ENCODE measurements at regions not wholly inside any gene's neighbourhood (a gene's known extent, or its start where the extent isn't known, plus 50 kb on each side); places are given as distances from the start of the nearest gene placed in this dataset.

DNA sequence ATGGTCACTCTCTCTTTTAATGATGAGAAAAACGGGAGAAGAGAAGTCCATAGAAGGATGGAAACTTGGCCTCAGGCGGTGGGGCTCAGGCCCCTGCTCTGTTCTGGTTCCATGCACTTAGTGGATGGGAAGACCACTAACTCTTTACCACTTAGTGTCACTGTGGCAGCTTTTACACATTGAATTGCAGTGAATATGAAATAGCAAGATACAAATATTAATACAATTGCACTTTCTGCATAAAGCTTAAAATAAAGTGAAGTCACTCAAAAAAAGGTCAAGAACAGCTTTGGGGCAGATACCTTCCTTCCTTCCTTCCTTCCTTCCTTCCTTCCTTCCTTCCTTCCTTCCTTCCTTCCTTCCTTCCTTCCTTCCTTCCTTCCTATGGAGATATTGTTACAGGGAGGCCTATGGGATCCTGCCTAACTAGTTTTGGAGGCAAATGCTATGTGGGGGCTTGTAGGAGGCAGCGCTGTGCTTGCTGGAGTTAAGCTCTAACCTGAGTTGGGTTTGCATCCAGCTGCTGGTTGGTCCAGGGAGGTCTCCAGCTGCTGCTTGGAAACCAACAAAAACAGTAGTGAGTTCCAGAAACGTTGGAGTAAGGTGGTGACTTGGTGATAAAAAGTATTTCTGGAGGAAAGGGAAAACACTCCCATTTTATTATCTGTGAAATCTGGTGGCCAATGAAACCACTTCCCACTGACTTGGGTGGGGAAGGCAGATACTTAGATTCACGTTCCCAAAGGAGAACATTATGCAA lies 62.3 kb upstream of the NKX2-2 start:
- Histone ChIP-seq H3K27ac (no peak overlapping the region), H3K4me3 (no peak overlapping the region), H3K36me3 (no peaks in the 10 kb centered on the region), H3K4me1 (no peaks in the 10 kb centered on the region), H3K9me3 (no peaks in the 10 kb centered on the region), H3K27me3 (no peaks in the 10 kb centered on the region)
- no peak for DNase-seq (ENCODE audit: low spot score)
- TF ChIP-seq CTCF (IDR thresholded peaks at IDR 0.05) = no peak

DNA sequence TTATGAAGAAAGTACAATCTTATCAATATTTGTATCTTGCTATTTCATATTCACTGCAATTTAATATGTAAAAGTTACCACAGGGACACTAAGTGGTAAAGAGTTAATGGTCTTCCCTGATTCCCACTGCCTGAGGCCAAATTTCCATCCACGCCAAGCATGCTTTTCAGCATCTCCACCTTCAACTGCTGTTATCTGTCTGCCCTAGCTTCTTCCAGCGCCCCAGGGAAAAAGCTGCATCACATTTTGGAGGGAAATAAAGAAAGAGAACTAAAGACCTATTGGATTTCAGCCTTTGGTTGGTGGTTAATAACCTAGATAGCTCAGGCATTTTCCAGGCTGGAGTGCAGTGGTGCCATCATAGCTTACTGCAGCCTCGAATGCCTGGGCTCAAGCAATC lies 61.3 kb upstream of the NKX2-2 start:
- Histone ChIP-seq H3K4me3 (no peak overlapping the region), H3K4me1 (no peaks in the 10 kb centered on the region), H3K27ac (no peak overlapping the region), H3K9me3 (no peaks in the 10 kb centered on the region), H3K36me3 (no peaks in the 10 kb centered on the region), H3K27me3 (no peaks in the 10 kb centered on the region)
- TF ChIP-seq CTCF (IDR thresholded peaks at IDR 0.05) = no peak
- no peak for DNase-seq (ENCODE audit: low spot score)

- no peak for DNase-seq (ENCODE audit: low spot score)
- H3K4me1 ChIP-seq = no peaks in the 10 kb centered on the region
- no peak overlapping the region for H3K27ac ChIP-seq
- no peak overlapping the region for H3K4me3 ChIP-seq
- H3K36me3 ChIP-seq = no peaks in the 10 kb centered on the region
- no peaks in the 10 kb centered on the region for H3K9me3 ChIP-seq
- no peak for TF ChIP-seq CTCF (IDR thresholded peaks at IDR 0.05)
- H3K27me3 ChIP-seq = no peaks in the 10 kb centered on the region
Observed at GRCh38 chr20:21574443-21574842, 60.6 kb upstream of the NKX2-2 start.

DNA sequence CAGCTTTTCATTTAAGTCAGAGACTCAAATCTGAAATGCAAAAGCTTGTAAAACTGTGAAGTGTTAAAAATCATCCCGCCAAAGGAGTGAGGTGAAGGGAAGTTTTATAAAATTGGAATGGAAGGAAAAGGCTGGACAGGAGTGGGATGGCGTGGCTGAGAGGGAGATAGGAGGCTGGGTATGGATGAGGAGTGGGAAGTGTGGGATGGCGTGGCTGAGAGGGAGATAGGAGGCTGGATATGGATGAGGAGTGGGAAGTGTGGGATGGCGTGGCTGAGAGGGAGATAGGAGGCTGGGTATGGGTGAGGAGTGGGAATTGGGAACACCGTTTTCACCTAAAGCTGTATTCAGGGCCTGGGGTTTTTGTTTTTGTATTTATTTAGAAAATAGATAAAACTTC lies 59.4 kb upstream of the NKX2-2 start:
- Histone ChIP-seq H3K9me3 (no peaks in the 10 kb centered on the region), H3K27ac (no peak overlapping the region), H3K27me3 (no peaks in the 10 kb centered on the region), H3K36me3 (no peaks in the 10 kb centered on the region), H3K4me3 (no peak overlapping the region), H3K4me1 (no peaks in the 10 kb centered on the region)
- no peak for DNase-seq (ENCODE audit: low spot score)
- no peak for TF ChIP-seq CTCF (IDR thresholded peaks at IDR 0.05)

GRCh38 chr20:21571841-21572690 lies 58.2 kb upstream of the NKX2-2 start:
- Histone ChIP-seq H3K27me3 (no peaks in the 10 kb centered on the region), H3K36me3 (no peaks in the 10 kb centered on the region), H3K27ac (no peak overlapping the region), H3K9me3 (no peaks in the 10 kb centered on the region), H3K4me1 (no peaks in the 10 kb centered on the region), H3K4me3 (no peak overlapping the region)
- no peak for DNase-seq (ENCODE audit: low spot score)
- peak; percentile 83 to 91 for TF ChIP-seq CTCF (IDR thresholded peaks at IDR 0.05)
